Gastroesophageal sphincter (tissue), 4 donors: ENCODE measurements at regions not wholly inside any gene's neighbourhood (a gene's known extent, or its start where the extent isn't known, plus 50 kb on each side); places are given as distances from the start of the nearest gene placed in this dataset.

ENCODE experiments used
- ATAC-seq: fragments of 150-250 bp; one replicate; pipeline ENCODE4 v1.9.1; 2016; ENCODE audit warnings: mild to moderate bottlenecking, moderate library complexity
- H3K27ac ChIP-seq, 4 donors: fragments of 200-600 bp; sonication (generic) in 3 of 4; 1 replicate in 3 of 4; 2 replicates in 1 of 4; pipeline ENCODE4 v1.5.1; 2016 to 2019
- H3K27me3 ChIP-seq: fragments of 200-600 bp; sonication (generic); one replicate; pipeline ENCODE4 v1.5.1; 2019
- H3K36me3 ChIP-seq, 2 donors: fragments of 200-600 bp; sonication (generic); one replicate each; pipeline ENCODE4 v1.5.1; 2019; ENCODE audit warnings: control low read depth in 1 of 2
- H3K4me1 ChIP-seq, 3 donors: fragments of 200-600 bp; sonication (generic); 1 replicate in 2 of 3; 2 replicates in 1 of 3; pipeline ENCODE4 v1.5.1; 2016 to 2019; ENCODE audit warnings: control low read depth in 2 of 3
- H3K4me3 ChIP-seq, 2 donors: fragments of 200-600 bp; sonication (generic); one replicate each; pipeline ENCODE4 v1.5.1; 2019; ENCODE audit warnings: mild to moderate bottlenecking in 1 of 2, moderate library complexity in 1 of 2
- H3K9me3 ChIP-seq, 3 donors: fragments of 200-600 bp; sonication (generic); one replicate each; pipeline ENCODE4 v1.5.1; 2017 to 2019; ENCODE audit warnings: control low read depth in 2 of 3
- EP300 ChIP-seq: sonication (generic); formaldehyde crosslinking; IDR thresholded peaks from one replicate; pipeline ENCODE4 v1.6.1; 2017; ENCODE audit warnings: antibody characterized with exemption, mild to moderate bottlenecking
- POLR2A ChIP-seq, 2 donors: fragments of 450-650 bp; IDR thresholded peaks; one replicate each; pipeline ENCODE4 v1.6.1; 2017; ENCODE audit warnings: antibody characterized with exemption in 2 of 2, mild to moderate bottlenecking in 2 of 2, moderate library complexity in 1 of 2
- POLR2AphosphoS5 ChIP-seq: sonication (generic); formaldehyde crosslinking; IDR thresholded peaks from one replicate; pipeline ENCODE4 v1.6.1; 2017; ENCODE audit warnings: antibody characterized with exemption
- WGBS, 2 donors: methylation state at CpG; one replicate each; pipeline ENCODE4 v1.1.5; 2018; ENCODE audit warnings: low coverage in 1 of 2; 5-methylcytosine and 5-hydroxymethylcytosine counted together
- TF ChIP-seq, protein P1 (sequence below), 4 experiments: fragments of 200-600 bp in 2 of 4; fragments of 450-650 bp in 2 of 4; sonication (generic) in 1 of 4; IDR thresholded peaks; one replicate each; pipeline ENCODE4 v1.5.1; 2017 to 2019; ENCODE audit warnings: antibody characterized with exemption in 4 of 4, mild to moderate bottlenecking in 2 of 4, moderate library complexity in 2 of 4

- TF ChIP-seq, protein P1, sequence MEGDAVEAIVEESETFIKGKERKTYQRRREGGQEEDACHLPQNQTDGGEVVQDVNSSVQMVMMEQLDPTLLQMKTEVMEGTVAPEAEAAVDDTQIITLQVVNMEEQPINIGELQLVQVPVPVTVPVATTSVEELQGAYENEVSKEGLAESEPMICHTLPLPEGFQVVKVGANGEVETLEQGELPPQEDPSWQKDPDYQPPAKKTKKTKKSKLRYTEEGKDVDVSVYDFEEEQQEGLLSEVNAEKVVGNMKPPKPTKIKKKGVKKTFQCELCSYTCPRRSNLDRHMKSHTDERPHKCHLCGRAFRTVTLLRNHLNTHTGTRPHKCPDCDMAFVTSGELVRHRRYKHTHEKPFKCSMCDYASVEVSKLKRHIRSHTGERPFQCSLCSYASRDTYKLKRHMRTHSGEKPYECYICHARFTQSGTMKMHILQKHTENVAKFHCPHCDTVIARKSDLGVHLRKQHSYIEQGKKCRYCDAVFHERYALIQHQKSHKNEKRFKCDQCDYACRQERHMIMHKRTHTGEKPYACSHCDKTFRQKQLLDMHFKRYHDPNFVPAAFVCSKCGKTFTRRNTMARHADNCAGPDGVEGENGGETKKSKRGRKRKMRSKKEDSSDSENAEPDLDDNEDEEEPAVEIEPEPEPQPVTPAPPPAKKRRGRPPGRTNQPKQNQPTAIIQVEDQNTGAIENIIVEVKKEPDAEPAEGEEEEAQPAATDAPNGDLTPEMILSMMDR (IDR thresholded peaks at IDR 0.05), result no peak
- TF ChIP-seq POLR2AphosphoS5, result no peak
- Histone ChIP-seq H3K4me3 (no peak overlapping the region), H3K27ac (no peak overlapping the region), H3K9me3 (no peaks in the 10 kb centered on the region), H3K36me3 (no peaks in the 10 kb centered on the region), H3K4me1 (peaks cover 0 to 6% (median 0%) of the 10 kb centered on the region in 3 donors), H3K27me3 (no peaks in the 10 kb centered on the region)
- ATAC-seq, result no peak
- 62 to 69% methylated on average over 2 of the region's 2 CpGs for WGBS, 2 donors
These were observed 233.9 kb upstream of the CACNA2D1 start for GRCh38 chr7:82677493-82677892.

GRCh38 chr7:82676777-82677463 is 233.3 kb upstream of the CACNA2D1 start:
- WGBS, 2 donors, result 29 to 37% methylated on average over 5 of the region's 5 CpGs
- no peak for TF ChIP-seq EP300
- TF ChIP-seq POLR2AphosphoS5, result no peak
- TF ChIP-seq, protein P1 (IDR thresholded peaks at IDR 0.05), result no peak
- TF ChIP-seq POLR2A (IDR thresholded peaks at IDR 0.05), result no peak
- no peak overlapping the region for H3K4me3 ChIP-seq
- H3K9me3 ChIP-seq, result no peaks in the 10 kb centered on the region
- H3K36me3 ChIP-seq, result no peaks in the 10 kb centered on the region
- ATAC-seq, result no peak
- no peak overlapping the region for H3K27ac ChIP-seq
- no peaks in the 10 kb centered on the region for H3K27me3 ChIP-seq
- peaks cover 0 to 6% (median 0%) of the 10 kb centered on the region in 3 donors for H3K4me1 ChIP-seq

DNA sequence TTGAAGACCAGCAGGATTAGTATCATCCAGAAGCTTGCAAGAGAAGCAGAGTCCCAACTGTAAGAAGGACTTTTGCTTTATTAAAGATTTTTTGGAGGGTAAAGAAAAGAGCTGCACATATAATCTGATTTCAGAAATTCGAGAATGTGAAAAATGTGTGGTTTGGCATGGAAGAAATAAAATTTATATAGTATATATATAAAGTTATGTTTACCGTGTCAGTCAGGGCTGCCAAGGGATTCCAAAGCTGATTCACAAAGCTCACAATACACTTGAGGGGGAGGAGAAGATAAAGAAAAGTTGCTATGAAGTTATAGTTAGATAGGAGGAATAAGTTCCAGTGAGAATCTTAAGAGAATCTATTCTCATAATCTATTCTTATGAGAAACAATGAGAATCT is 231.8 kb upstream of the CACNA2D1 start:
- no peaks in the 10 kb centered on the region for H3K9me3 ChIP-seq
- no peak for ATAC-seq
- WGBS, 2 donors, result 86 to 88% methylated on average over 2 of the region's 2 CpGs

GRCh38 chr7:82674268-82674667 is 230.7 kb upstream of the CACNA2D1 start:
- WGBS, 2 donors, result 45 to 67% methylated on average over 1 of the region's 1 CpG
- no peaks in the 10 kb centered on the region for H3K36me3 ChIP-seq
- TF ChIP-seq POLR2A (IDR thresholded peaks at IDR 0.05) (no peak), POLR2AphosphoS5 (no peak)
- TF ChIP-seq, protein P1 (IDR thresholded peaks at IDR 0.05), result no peak
- no peak overlapping the region for H3K4me3 ChIP-seq
- no peak overlapping the region for H3K27ac ChIP-seq
- H3K9me3 ChIP-seq, result no peaks in the 10 kb centered on the region
- no peak for ATAC-seq
- peaks cover 0 to 6% (median 0%) of the 10 kb centered on the region in 3 donors for H3K4me1 ChIP-seq
- no peaks in the 10 kb centered on the region for H3K27me3 ChIP-seq

More for the DNA sequence above, 231.8 kb upstream of the CACNA2D1 start:
- Histone ChIP-seq H3K27ac (no peak overlapping the region), H3K36me3 (no peaks in the 10 kb centered on the region), H3K4me1 (peaks cover 0 to 6% (median 0%) of the 10 kb centered on the region in 3 donors), H3K27me3 (no peaks in the 10 kb centered on the region), H3K4me3 (no peak overlapping the region)
- TF ChIP-seq POLR2A (IDR thresholded peaks at IDR 0.05) (no peak), POLR2AphosphoS5 (no peak), EP300 (no peak)
- TF ChIP-seq, protein P1 (IDR thresholded peaks at IDR 0.05), result no peak

DNA sequence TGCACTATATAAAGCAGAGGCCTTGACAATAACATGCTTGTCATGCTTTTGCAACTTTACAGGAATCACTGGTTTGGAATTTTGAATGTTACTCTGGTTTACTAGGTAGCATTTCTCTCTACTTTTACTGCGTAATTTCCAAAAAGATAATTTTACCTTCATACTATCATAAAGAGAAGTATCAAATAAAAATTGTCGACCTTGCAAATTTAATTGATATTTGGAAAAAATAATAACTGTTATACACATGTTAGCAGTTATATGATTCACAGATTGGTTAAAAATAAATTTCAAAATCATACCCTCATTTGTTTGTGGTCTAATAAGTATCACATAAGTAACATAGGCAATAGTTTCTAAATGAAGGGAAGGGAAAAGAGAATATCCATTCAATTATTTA is 228.5 kb upstream of the CACNA2D1 start:
- TF ChIP-seq, protein P1 (IDR thresholded peaks at IDR 0.05), result no peak
- TF ChIP-seq POLR2AphosphoS5 (no peak), EP300 (no peak), POLR2A (IDR thresholded peaks at IDR 0.05) (no peak)
- no peak overlapping the region for H3K4me3 ChIP-seq
- 92 to 95% methylated on average over 2 of the region's 2 CpGs for WGBS, 2 donors
- H3K9me3 ChIP-seq, result no peaks in the 10 kb centered on the region
- no peaks in the 10 kb centered on the region for H3K36me3 ChIP-seq
- no peak overlapping the region for H3K27ac ChIP-seq
- ATAC-seq, result no peak
- peaks cover 0 to 4% (median 0%) of the 10 kb centered on the region in 3 donors for H3K4me1 ChIP-seq
- H3K27me3 ChIP-seq, result no peaks in the 10 kb centered on the region
